HG02798 (cell line): ENCODE measurements at regions not wholly inside any gene's neighbourhood (a gene's known extent, or its start where the extent isn't known, plus 50 kb on each side); places are given as distances from the start of the nearest gene placed in this dataset.

Source experiments
- ATAC-seq: cut with Tn5 transposase; IDR thresholded peaks from one replicate; pipeline ENCODE4 v1.9.1; 2021; ENCODE audit warnings: mild to moderate bottlenecking; ENCODE audit not compliant: unreplicated experiment, poor library complexity

DNA sequence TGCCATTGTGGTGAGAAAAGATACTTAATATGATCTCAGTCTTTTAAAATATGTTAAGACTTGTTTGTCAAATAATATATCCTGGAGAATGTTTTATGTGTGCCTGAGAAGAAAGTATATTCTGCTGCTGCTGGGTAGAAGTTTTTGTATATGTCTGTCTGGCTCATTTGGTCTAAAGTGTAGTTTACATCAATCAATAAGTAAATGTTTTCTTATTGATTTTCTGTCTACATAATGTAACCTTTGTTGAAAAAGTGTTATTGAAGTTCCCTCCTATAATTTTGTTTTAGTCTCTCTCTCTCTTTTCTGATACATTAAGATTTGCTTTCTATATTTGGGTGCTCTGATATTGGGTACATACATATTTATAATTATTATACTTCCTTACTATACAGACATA lies 201.2 kb downstream of the THBS2 start:
- no peak for ATAC-seq

DNA sequence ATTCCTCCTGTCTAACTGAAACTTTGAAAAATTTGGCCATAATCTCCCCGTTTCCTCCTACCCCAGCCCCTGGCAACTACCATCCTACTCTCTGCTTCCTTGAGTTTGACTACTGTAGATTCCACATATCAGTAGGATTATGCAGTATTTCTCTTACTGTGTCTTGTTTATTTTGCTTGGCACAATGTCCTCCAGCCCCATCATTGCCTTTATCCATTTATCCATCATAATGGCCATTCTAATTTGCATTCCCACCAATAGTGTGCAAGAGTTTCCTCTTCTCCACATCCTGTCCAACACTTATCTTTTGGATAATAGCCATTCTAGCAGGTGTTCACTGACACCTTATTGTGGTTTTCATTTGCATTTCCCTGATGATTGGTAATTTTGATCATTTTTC lies 202.3 kb downstream of the THBS2 start:
- no peak for ATAC-seq

DNA sequence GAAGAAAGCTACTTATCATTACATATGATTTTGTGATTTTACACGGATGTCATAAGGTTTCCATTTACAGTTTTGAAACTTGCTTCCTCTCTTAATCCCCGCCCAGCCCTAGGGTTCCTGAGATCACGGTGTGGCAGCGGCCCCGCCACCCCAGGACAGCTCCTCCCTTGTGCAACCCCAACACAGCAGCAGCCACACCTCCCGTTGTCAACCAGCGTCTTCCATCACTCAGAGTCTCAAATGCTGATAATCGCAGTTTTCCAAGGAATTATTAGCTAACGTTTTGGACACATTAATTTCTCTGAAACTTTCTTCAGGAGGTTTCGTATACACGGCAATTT lies 204.8 kb downstream of the THBS2 start:
- ATAC-seq, result no peak

DNA sequence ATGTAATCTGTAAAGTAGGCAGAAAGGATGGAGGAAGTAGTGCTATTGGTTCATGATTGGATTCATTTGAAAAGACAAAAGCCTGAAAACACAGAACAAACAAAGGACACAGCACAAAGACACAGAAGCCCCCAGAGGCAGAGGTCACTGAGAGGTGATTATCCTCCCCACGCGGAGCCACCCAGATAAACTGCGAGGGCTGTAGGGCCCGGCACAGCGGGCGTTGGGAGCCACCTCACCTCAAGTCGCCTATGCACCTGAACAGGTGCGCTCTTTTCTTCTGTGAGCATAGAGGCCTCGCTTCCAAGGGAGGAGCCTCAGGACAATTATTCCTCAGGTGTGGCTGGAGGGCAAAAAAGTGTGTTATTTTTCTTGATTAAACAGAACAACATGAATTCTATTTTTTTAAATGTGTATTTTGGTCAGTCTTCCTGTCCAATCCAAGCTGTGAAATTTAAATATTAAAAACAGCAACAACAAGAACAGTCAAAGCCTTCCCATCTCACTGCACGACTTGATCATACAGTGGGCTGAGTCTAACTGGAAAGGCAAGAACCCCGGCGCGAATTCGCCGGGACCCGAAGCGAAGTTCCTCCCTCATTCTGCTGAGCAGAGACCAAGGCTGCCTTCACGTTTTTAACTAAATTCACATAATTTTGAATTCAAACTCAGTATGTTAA lies 205.3 kb downstream of the THBS2 start:
- no peak for ATAC-seq

DNA sequence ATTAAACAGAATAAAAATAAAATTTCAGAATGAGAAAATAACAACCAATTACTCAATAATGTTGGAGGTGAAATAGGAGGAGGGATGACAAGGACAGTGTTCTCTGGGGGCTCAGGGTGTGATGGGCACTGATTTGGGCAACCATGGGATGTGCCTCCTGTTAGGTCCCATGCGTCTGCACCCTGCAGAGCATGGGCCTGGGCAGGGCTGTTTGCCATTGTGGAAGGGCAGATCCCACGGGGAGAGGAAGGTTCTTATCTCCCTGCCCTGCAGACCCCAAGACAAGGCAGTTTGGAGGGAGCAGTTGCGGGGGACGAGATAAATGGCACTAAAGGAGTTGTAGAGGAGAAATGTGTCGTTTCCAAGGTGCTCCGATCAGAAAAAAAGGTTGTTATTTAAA lies 206.3 kb downstream of the THBS2 start:
- ATAC-seq, result no peak

DNA sequence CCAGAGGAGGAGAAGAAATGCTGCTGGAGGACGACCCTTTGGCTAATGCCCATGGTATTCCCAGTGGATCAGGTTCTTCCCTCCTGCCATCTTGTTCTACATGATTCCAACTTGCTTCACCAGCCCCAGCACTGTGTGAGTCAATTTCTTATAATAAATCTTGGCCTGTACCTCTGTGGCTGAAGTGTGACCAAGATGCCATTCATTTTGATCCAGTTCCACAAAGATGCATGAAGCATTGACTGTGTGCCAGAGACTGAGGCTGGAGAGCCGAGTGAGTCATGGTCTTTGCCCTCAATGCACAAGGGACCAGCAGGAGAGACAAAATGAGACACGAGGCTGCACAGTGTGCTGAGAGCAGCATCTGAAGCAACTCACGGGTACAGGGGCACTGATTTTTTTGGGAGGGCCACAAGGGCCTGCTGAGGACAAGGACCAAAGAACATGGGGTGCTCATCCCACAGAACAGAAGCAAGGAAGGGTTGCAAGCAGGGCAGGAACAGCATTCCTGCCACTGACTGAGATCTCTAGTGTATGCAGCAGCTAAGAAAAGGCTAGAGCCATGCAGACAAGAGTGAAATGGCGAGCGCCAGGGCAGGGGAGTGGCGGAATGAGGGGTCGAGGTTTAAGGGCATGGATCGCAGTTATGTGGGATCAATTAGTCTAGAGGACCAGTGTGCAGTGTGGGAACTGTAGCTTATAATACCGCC lies 207.0 kb downstream of the THBS2 start:
- no peak for ATAC-seq

DNA sequence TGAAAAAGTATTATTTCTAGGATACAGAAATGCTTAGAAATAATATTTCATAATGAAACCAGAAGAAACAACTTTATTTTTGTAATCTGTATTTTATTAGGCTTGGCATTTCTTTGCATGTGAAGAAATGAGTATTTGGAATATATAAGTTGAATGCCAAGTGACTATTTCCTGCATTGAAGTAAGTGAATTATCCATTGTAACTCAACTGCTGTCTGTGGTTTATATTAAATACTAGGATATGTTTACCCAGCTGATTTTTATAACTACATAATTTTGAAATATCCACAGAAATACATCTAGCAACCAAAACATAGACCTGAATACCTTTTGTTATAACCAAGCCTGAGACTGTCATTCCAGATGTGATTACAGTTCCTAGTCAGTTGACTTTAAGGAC lies 207.6 kb downstream of the THBS2 start:
- ATAC-seq, result no peak

DNA sequence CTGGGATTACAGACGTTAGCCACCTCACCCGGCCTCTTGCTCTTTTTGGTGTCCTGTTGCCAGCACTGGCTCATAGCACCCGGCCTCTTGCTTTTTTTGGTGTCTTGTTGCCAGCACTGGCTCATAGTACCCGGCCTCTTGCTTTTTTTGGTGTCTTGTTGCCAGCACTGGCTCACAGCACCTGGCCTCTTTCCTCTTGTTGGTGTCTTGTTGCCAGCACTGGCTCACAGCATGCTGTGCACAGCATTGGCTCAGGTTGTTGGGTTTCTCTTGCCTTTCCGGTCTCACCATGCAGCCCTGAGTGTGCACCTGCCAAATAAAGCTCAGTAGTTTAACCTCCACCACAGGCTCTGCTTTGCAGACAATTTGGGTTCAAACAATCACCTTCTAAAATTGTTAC lies 208.2 kb downstream of the THBS2 start:
- ATAC-seq, result no peak

DNA sequence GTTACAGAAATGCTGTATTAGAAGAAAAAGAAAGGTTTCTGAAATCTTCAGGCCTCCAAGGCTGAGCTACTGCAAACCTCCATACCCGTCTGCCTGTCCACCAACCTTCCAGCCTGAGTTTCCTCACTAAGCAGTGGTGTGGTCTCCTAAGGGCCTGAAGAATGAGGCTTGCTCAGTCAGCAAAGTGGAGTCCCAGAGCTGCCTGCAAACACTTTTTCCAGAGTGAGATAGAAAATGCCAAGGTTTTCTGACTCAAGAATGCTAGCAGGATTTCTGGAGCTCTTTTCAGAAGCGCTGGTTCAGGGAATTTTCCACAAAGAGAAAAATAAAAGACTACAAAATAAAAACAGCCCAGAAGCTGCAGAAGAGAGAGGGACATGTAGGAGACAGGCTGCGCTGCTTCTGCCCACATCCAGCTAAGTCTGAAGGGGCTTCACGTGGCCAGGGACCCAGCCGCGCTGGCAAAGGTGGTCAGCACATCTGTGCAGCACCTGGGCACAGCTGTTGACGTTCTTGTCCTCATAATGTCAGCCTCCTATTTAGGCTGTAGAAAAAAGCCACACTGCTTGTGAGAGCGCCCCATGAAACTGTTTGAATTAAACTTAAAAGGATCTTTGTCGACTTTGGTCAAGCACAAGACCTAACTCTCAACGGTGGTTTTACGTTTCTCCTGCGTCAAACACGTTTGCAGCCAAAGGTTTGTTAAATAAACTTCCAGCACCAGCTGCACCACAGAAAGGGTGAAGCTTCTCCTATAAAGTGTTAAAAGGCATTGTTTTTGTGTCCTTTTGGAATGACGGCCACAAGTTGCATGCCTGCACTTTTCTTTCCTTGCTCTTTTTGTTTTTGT lies 209.0 kb downstream of the THBS2 start:
- no peak for ATAC-seq

DNA sequence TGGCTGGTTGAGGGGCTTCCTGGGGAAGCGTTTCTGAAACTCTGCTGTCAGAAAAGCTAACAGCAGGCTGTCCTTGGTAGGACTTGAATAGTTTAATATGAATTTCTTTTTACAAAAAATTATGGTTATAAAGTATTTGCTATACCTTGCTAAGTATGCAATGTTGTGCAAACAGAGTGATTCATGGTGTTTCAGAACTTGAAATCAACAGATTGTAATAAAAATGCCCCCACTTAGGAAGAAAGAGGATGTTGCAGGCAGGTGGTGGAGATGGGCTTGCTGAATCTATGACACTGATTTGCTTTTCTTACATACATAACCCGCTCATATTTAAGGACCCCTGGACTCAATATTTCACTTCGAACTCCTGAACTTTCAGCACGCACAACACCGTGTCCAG lies 211.6 kb downstream of the THBS2 start:
- no peak for ATAC-seq

DNA sequence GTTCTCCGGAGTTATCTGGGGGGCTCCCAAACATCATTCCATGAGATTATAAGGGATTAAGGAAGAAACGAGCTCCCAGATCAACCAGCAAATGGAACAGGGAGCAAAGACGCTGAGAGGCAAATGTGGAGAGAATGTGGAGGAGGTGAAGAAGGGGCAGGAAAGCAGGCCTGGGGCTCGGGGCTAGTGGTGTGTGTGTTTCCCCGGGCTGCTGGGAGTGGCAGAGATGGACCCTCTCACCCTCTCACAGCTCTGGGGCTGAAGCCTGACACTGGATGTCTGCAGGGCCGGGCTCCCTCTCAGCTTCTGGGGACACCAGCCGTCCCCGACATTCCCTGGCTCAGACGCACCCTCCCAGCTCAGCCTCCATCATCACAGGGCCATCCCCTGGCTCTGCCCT lies 212.6 kb downstream of the THBS2 start:
- ATAC-seq, result no peak

DNA sequence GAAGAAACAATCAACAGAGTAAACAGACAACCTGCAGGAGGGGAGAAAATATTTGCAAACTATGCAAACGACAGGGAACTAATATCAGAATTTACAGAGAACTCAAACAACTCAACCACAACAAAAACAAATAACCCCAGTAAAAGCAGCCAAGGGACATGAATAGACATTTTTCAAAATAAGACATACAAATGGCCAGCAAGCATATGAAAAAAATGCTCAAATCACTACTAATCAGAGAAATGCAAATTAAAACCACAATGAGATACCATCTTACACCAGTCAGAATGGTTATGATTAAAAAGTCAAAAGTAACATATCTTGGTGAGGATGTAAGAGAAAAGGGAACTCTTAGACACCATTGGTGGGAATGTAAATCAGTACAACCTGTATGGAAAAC lies 215.0 kb downstream of the THBS2 start:
- ATAC-seq, result no peak

DNA sequence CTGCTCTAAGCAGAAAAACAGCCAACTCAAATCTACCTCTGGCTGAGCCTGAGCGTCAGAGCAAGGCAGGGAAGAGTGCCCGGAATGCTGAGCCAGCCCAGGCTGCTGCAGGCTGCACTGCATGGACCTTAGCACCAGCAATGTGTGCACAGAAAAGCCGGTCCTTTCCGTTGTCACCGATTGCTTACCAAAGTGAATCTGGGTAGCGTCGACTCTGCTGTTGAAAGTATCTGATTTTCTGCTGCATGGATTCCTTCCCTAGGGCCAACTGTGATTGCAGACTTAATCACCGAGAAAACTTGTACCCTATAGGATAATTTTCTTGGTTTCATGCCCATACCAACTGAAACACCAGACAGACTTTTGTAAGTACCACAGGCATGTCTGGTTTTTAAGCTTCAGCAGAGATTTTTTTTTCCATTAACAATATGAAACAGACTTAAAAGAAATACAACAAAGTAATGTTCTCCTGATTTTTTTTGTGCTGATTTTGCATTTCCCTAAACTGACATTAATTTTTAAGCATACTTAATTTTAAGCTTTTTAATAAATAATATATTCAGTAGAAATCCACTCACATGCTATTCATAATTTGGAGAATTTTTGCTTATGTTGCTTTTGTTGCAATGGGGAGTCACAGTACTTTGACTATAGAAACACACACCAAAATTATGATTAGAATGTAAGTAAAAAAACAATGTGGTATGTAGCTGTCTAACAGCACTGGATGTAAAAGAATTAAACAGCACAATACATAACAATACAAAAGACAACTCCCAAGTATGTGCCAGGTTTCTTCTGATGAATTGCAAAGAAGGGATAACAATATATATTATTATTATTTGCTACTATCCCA lies 218.0 kb downstream of the THBS2 start:
- no peak for ATAC-seq

DNA sequence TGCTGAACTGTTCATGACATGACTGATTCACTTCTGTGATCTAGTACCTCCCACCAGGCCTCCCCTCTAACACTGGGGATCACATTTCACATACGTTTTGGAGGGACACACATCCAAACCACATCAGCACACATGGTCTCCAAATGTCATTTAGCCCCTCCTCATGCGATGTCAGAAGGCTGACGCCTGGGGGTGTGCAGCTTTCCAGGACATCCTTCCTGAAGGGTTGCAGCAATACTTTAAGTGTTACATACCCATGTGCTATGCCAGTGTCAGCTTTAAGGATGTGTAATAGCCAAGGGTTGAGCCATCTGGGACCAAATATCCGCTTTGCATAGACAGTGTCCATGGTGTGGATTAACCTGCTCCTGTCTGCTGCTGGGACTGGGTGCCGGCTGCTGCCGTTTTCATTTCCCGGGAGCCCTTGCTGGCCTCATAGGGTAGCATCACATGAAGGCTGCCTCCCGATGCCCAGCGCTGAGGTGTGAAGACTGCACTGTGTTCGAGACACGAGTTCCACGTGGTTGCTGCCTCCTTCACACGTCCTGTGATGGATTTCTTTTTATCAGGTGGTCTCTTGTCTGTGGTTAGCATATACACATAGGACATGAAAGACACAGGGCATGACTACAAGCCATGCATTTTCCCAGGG lies 219.0 kb downstream of the THBS2 start:
- no peak for ATAC-seq

DNA sequence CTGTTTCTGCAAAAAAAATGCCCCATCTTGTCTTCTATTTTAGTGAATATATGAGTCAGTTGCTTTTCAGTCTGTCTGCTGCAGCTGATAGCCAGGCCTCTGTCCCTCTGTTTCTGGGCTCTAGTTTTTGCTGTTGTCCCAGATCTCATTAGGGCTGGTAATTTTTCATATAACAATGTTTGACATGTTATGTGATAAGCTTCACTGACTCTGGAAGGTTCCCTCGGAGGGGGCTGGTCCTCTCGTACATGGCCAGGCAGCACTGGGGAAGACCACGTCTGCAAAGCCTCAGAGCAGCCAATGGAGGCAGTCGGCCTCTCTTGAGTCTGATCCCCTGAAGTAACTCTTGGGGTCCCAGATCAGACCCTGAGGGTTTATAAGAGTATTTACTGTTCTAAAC lies 223.8 kb downstream of the THBS2 start:
- no peak for ATAC-seq

DNA sequence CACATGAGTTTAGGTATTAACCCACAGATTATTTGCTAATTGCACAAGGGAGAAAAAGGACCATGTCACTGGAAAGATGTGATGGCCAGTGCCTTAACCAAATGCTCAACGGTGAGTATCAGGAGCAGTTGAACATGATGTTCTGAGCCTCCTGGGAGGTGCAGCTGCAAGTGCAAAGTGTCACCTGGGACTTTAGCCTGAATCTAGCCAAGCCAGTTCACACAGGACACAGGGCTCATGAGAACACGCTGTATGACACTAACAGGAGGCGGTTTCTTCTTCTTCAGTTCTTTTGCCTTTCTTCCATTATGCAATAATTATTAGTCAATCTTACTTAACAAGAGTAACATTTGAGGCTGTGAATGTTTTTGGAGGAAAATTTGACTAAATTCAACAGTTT lies 225.3 kb downstream of the THBS2 start:
- no peak for ATAC-seq

DNA sequence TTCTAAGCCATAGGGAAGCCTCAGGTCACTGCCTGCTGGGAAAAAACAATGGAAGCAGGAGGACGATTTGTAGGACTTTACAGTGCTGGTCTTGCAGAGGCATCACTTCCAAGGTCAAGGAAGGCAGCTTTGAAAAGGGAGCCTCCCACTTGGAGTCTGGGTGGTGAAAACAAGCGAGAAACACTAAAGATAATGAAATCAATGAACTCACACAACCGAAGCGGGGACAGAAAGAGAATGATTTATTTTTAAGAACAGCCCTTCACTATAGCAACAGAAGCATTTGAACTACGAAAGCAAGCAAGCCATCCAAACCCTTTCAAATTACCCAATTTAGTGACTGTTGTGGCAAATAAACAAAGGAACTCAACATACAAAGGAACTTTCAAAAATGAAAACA lies 227.5 kb downstream of the THBS2 start:
- no peak for ATAC-seq

DNA sequence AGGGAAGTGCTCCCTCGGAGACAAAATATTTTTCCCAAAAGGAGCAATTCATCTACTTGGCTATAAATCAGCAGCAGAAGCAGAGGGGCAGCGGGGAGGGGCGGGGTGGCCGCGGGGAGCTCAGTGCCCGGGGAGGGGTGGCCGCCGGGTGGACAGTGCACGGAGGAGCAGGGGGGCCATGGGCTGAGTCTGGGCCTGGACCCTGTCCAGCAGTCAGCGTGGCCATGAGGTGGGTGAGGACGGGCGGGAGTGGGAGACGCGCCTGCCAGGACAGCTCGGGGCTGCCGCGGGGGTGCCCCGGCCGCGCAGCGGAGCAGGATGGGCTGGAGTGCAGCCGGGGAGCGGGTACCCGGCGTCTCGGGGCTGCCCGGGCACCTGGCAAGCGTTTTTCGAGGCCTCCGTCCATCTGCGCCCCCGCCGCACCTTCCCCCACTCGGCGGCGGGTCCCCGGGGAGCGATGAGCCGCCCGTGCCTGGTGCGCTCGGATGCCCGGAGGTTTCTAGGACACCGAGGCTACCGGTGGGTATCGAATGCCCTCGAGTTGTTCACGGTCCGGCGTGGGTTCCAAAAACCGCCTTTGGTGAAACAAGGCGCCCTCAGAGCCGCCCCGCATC lies 229.5 kb downstream of the THBS2 start:
- no peak for ATAC-seq

DNA sequence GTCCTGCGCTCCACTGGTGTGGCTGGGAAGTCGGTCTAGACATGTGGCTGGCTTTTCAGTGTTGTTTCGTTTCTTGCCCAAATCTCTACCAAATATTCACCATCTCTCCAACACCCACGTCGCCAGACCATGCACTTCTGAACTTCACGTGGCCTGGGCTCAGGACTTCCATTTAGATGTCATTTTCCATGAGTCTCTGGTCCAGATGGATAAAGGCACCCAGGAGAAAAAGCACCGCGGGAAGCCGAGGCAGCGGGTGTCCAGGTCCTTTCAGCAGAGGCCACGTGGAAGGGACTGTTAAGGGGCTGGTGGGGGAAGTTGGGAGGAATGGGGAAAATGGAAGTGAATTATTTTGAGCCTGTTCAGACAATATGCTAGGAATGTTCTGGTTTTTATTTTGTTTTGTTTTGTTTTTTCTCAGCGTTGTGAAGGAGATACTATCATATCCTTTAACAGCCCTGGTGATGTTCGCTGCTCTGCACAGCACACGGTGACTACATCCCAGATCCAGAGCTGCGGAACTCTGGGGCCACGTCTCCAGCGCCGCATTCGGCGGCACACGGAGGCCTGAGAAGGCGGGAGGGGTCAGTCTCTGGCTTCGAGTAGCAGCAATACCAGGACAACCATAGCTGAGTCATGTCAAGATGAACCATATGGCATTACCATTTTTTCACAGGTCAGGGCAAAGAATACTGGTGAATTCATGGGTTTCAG lies 230.3 kb downstream of the THBS2 start:
- no peak for ATAC-seq
